K562 (cell line): ENCODE measurements at regions not wholly inside any gene's neighbourhood (a gene's known extent, or its start where the extent isn't known, plus 50 kb on each side); places are given as distances from the start of the nearest gene placed in this dataset.
A peak's percentile ranks its signal among the peaks of the same experiment; 100 is the strongest.

Source experiments
- ATAC-seq: fragments of 200-7000 bp; cut with Tn5 transposase; 3 replicates; pipeline ENCODE4 v1.9.1; 2020; ENCODE audit warnings: moderate library complexity
- BruUV-seq: library from RNA; stranded (reverse); fragments of 400-500 nt; replicated peaks from 2 replicates; lab custom pipeline; 2021; lab: Mats Ljungman, UMichigan
- CTCF ChIA-PET: fragments of 300-600 bp; formaldehyde crosslinking; extraction: SDS; loops from one replicate; lab custom pipeline; 2021; ENCODE audit warnings: low intra/inter-chr PET ratio; lab: Yijun Ruan, JAX
- POLR2A ChIA-PET: fragments of 300-600, 350-650 bp; sonication (Branson Sonifier 250); formaldehyde crosslinking; extraction: SDS; loops from one replicate; lab custom pipeline; 2021; ENCODE audit warnings: antibody characterized with exemption, inconsistent platforms; lab: Yijun Ruan, JAX
- DNase-seq, 4 experiments: peaks; one replicate each; pipeline versions ENCODE4 v3.0.0 to v3.0.0-alpha.2; 2011 to 2018; ENCODE audit warnings: low spot score in 3 of 4, mixed read lengths in 3 of 4; ENCODE audit errors: extremely low read depth in 1 of 4
- FAIRE-seq: peaks from 2 replicates; lab custom pipeline; 2011; peaks lifted over from hg19 to GRCh38; lab: Jason Lieb, UNC
- H2AFZ ChIP-seq: 2 replicates; pipeline ENCODE4 v1.6.0; 2011; ENCODE audit warnings: low read depth, low read length, control low read depth, inconsistent platforms
- H3K27ac ChIP-seq: fragments of 200-600 bp; 3 replicates; pipeline ENCODE4 v1.8.0; 2011; ENCODE audit warnings: low read depth, mild to moderate bottlenecking, control low read depth, inconsistent platforms, low read length, moderate library complexity, mixed read lengths; ENCODE audit errors: extremely low read depth
- H3K27me3 ChIP-seq, 2 experiments: fragments of 300-600 bp in 1 of 2; 2 replicates in 1 of 2; 3 replicates in 1 of 2; pipeline versions ENCODE4 v1.6.0 to v1.8.0; 2011; ENCODE audit warnings: inconsistent platforms in 2 of 2, low read length in 2 of 2, mild to moderate bottlenecking in 1 of 2, mixed read lengths in 1 of 2, moderate library complexity in 1 of 2; ENCODE audit not compliant: control insufficient read depth in 2 of 2, insufficient read depth in 2 of 2
- H3K36me3 ChIP-seq: fragments of 300-600 bp; 3 replicates; pipeline ENCODE4 v1.8.0; 2011; ENCODE audit warnings: mild to moderate bottlenecking, low read length, inconsistent platforms; ENCODE audit not compliant: control insufficient read depth, insufficient read depth
- H3K4me1 ChIP-seq, 2 experiments: fragments of 200-600 bp in 1 of 2; replicated peaks in 1 of 2; 2 replicates in 1 of 2; 3 replicates in 1 of 2; pipeline versions ENCODE4 v1.5.1 to v1.8.0; 2011; ENCODE audit warnings: inconsistent platforms in 2 of 2, low read length in 2 of 2, mild to moderate bottlenecking in 1 of 2, mixed read lengths in 1 of 2, moderate library complexity in 1 of 2; ENCODE audit not compliant: control insufficient read depth in 2 of 2, insufficient read depth in 2 of 2
- H3K4me2 ChIP-seq: 2 replicates; pipeline ENCODE4 v1.6.1; 2011; ENCODE audit warnings: low read length, control low read depth, inconsistent platforms, mixed read lengths; ENCODE audit not compliant: insufficient read depth
- H3K4me3 ChIP-seq: fragments of 200-600 bp; sonication (generic), shearing (Covaris generic); 2 replicates; pipeline ENCODE4 v1.5.1; 2016; ENCODE audit warnings: control low read depth, inconsistent platforms
- H3K79me2 ChIP-seq: fragments of 200-600 bp; 3 replicates; pipeline ENCODE4 v1.8.0; 2011; ENCODE audit warnings: low read length, inconsistent platforms; ENCODE audit not compliant: control insufficient read depth, insufficient read depth
- H3K9ac ChIP-seq, 2 experiments: 2 replicates each; pipeline versions ENCODE4 v1.6.0 to v1.6.1; 2011; ENCODE audit warnings: low read depth in 2 of 2, low read length in 2 of 2, control low read depth in 1 of 2, inconsistent platforms in 1 of 2, mild to moderate bottlenecking in 1 of 2, mixed read lengths in 1 of 2; ENCODE audit not compliant: insufficient read depth in 1 of 2
- H3K9me1 ChIP-seq: one replicate; pipeline ENCODE4 v1.6.0; 2011; ENCODE audit warnings: inconsistent platforms, mild to moderate bottlenecking, low read length, moderate library complexity; ENCODE audit not compliant: control insufficient read depth, insufficient read depth
- H3K9me3 ChIP-seq: replicated peaks from 2 replicates; pipeline ENCODE4 v1.5.1; 2011; ENCODE audit warnings: low read depth, low read length, inconsistent platforms; ENCODE audit not compliant: control insufficient read depth, insufficient read depth
- H4K20me1 ChIP-seq: replicated peaks from 2 replicates; pipeline ENCODE4 v1.6.1; 2011; ENCODE audit warnings: low read length, inconsistent platforms, mixed read lengths; ENCODE audit not compliant: control insufficient read depth, insufficient read depth
- GTF2E2 ChIP-seq: fragments of 200-800 bp; sonication (Bioruptor generic); IDR thresholded peaks from 2 replicates; pipeline ENCODE4 v1.6.1; 2016; ENCODE audit warnings: missing genetic modification characterization, missing compliant biosample characterization
- HMGN3 ChIP-seq: IDR thresholded peaks from 2 replicates; pipeline ENCODE4 v1.6.1; 2011; ENCODE audit warnings: borderline replicate concordance, low read depth, mild to moderate bottlenecking, mixed read lengths, low read length; ENCODE audit not compliant: insufficient read length; ENCODE audit errors: extremely low read depth
- HOXB6 ChIP-seq: fragments of 250-450 bp; sonication (Bioruptor Pico); IDR thresholded peaks from 2 replicates; pipeline ENCODE4 v1.5.1; 2022; ENCODE audit warnings: mild to moderate bottlenecking, borderline replicate concordance
- NFRKB ChIP-seq: fragments of 450-650 bp; IDR thresholded peaks from 2 replicates; pipeline ENCODE4 v1.6.1; 2016; ENCODE audit warnings: low read depth
- NR4A1 ChIP-seq, 2 experiments: fragments of 250-450 bp in 1 of 2; fragments of 450-650 bp in 1 of 2; sonication (Bioruptor Pico) in 1 of 2; IDR thresholded peaks; 2 replicates each; pipeline versions ENCODE4 v1.4.0 to v1.6.1; 2016 to 2020; ENCODE audit warnings: mild to moderate bottlenecking in 2 of 2, missing compliant biosample characterization in 1 of 2, missing genetic modification characterization in 1 of 2, moderate library complexity in 1 of 2
- RBM15 ChIP-seq: fragments of 200-400 bp; formaldehyde crosslinking; IDR thresholded peaks from 2 replicates; pipeline ENCODE4 v1.6.1; 2018; ENCODE audit warnings: mild to moderate bottlenecking, low read length, moderate library complexity; ENCODE audit not compliant: insufficient read depth
- SRSF7 ChIP-seq: fragments of 200-400 bp; formaldehyde crosslinking; optimal IDR thresholded peaks from 2 replicates; pipeline ENCODE3; 2017; ENCODE audit warnings: mild to moderate bottlenecking, low read depth, low read length
- STAT5A ChIP-seq: IDR thresholded peaks from 2 replicates; pipeline ENCODE4 v1.6.1; 2012; ENCODE audit warnings: low read length, inconsistent platforms, borderline replicate concordance
- TAL1 ChIP-seq: fragments of 450-650 bp; IDR thresholded peaks from 2 replicates; pipeline ENCODE4 v1.6.1; 2016; ENCODE audit warnings: mild to moderate bottlenecking
- TARDBP ChIP-seq: fragments of 450-650 bp; IDR thresholded peaks from 2 replicates; pipeline ENCODE4 v1.6.1; 2016
- XRCC5 ChIP-seq: fragments of 200-400 bp; formaldehyde crosslinking; IDR thresholded peaks from 2 replicates; pipeline ENCODE4 v1.6.1; 2017; ENCODE audit warnings: low read depth, mild to moderate bottlenecking, low read length
- YBX1 ChIP-seq: fragments of 450-650 bp; IDR thresholded peaks from 2 replicates; pipeline ENCODE4 v1.7.1; 2016; ENCODE audit warnings: mild to moderate bottlenecking
- WGBS: fragments of 100-300 bp; shearing (Covaris generic); methylation state at CpG from one replicate; pipeline ENCODE4 v1.1.6; 2016; ENCODE audit warnings: low coverage, mixed read lengths; ENCODE audit not compliant: insufficient coverage; ENCODE audit errors: missing lambda C conversion rate; 5-methylcytosine and 5-hydroxymethylcytosine counted together
- in situ Hi-C: fragments of 300-500 bp; cut with MboI; formaldehyde crosslinking; loops from 4 replicates; pipeline ENCODE4 v1.15.0; 2018; ENCODE audit warnings: inconsistent platforms, mixed read lengths
- intact Hi-C: fragments of 100-400 bp; cut with micrococcal nuclease; formaldehyde crosslinking; loops from 2 replicates; pipeline ENCODE4 v1.14.2; 2022
- TF ChIP-seq, protein P1 (sequence below): fragments of 250-450 bp; sonication (Bioruptor Pico); IDR thresholded peaks from 2 replicates; pipeline ENCODE4 v1.6.1; 2021; ENCODE audit warnings: mild to moderate bottlenecking
- TF ChIP-seq, protein P2 (sequence below): sonication (generic); formaldehyde crosslinking; IDR thresholded peaks from 2 replicates; pipeline ENCODE4 v1.8.1; 2023; ENCODE audit warnings: mild to moderate bottlenecking, missing genetic modification reagents
- TF ChIP-seq, protein P3 (sequence below): fragments of 250-450 bp; sonication (Bioruptor Pico); IDR thresholded peaks from 2 replicates; pipeline ENCODE4 v1.5.0; 2020; ENCODE audit warnings: mild to moderate bottlenecking, borderline replicate concordance

- TF ChIP-seq, protein P1, sequence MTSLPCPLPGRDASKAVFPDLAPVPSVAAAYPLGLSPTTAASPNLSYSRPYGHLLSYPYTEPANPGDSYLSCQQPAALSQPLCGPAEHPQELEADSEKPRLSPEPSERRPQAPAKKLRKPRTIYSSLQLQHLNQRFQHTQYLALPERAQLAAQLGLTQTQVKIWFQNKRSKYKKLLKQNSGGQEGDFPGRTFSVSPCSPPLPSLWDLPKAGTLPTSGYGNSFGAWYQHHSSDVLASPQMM, result no peak
- TF ChIP-seq NR4A1 (CRISPR knock-in tag; IDR thresholded peaks at IDR 0.05) (no peak), NR4A1 (tag; IDR thresholded peaks at IDR 0.05) (0 out of 2 replicates have a peak, but pooled peaks have one; percentile 25)
Observed at GRCh38 chr12:105766029-105766428, 372.7 kb downstream of the NUAK1 start (continued).

GRCh38 chr12:105769486-105769885, 369.3 kb downstream of the NUAK1 start:
- Histone ChIP-seq H3K27me3 (no peaks in the 10 kb centered on the region; a peak in 1 of 5 replicates), H3K9ac (no peak overlapping the region), H3K27ac (no peak overlapping the region), H3K36me3 (no peaks in the 10 kb centered on the region), H2AFZ (no peak overlapping the region), H3K4me1 (no peaks in the 10 kb centered on the region), H4K20me1 (no peaks in the 10 kb centered on the region), H3K79me2 (no peaks in the 10 kb centered on the region), H3K4me3 (no peak overlapping the region), H3K9me1 (no peaks in the 10 kb centered on the region), H3K9me3 (no peaks in the 10 kb centered on the region), H3K4me2 (no peak overlapping the region)
- 0% methylated on average over 2 of the region's 2 CpGs for WGBS
- BruUV-seq, result no TSS peak
- ATAC-seq (no peak), FAIRE-seq (no peak), DNase-seq (no peak)
- intact Hi-C loops (no loop called here), in situ Hi-C loops (no loop called here)
- no peak for TF ChIP-seq RBM15
- no peak for TF ChIP-seq STAT5A
- TF ChIP-seq, protein P2, sequence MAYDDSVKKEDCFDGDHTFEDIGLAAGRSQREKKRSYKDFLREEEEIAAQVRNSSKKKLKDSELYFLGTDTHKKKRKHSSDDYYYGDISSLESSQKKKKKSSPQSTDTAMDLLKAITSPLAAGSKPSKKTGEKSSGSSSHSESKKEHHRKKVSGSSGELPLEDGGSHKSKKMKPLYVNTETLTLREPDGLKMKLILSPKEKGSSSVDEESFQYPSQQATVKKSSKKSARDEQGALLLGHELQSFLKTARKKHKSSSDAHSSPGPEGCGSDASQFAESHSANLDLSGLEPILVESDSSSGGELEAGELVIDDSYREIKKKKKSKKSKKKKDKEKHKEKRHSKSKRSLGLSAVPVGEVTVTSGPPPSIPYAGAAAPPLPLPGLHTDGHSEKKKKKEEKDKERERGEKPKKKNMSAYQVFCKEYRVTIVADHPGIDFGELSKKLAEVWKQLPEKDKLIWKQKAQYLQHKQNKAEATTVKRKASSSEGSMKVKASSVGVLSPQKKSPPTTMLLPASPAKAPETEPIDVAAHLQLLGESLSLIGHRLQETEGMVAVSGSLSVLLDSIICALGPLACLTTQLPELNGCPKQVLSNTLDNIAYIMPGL (CRISPR knock-in tag), result no peak
- TF ChIP-seq, protein P3, sequence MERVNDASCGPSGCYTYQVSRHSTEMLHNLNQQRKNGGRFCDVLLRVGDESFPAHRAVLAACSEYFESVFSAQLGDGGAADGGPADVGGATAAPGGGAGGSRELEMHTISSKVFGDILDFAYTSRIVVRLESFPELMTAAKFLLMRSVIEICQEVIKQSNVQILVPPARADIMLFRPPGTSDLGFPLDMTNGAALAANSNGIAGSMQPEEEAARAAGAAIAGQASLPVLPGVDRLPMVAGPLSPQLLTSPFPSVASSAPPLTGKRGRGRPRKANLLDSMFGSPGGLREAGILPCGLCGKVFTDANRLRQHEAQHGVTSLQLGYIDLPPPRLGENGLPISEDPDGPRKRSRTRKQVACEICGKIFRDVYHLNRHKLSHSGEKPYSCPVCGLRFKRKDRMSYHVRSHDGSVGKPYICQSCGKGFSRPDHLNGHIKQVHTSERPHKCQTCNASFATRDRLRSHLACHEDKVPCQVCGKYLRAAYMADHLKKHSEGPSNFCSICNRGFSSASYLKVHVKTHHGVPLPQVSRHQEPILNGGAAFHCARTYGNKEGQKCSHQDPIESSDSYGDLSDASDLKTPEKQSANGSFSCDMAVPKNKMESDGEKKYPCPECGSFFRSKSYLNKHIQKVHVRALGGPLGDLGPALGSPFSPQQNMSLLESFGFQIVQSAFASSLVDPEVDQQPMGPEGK (CRISPR knock-in tag), result no peak
- TF ChIP-seq TARDBP, result no peak
- no peak for TF ChIP-seq YBX1
- TF ChIP-seq NFRKB, result no peak
- TF ChIP-seq XRCC5, result no peak
- TF ChIP-seq HOXB6, result no peak
- no peak for TF ChIP-seq HMGN3
- TF ChIP-seq SRSF7, result no peak
- no peak for TF ChIP-seq GTF2E2 (tag)
- no peak for TF ChIP-seq TAL1
- CTCF ChIA-PET, result no interaction called here
- POLR2A ChIA-PET, result interaction anchor here (0.7 kb wide), 1 partner anchor 161 kb away, joined by 3 read pairs; no protein-coding TSS in a partner anchor
